GM20000 (cell line): ENCODE measurements at regions not wholly inside any gene's neighbourhood (a gene's known extent, or its start where the extent isn't known, plus 50 kb on each side); places are given as distances from the start of the nearest gene placed in this dataset.
A peak's percentile ranks its signal among the peaks of the same experiment; 100 is the strongest.

Experiments
- DNase-seq: peaks from one replicate; pipeline ENCODE4 v3.0.0; 2012; ENCODE audit warnings: low spot score
- TF ChIP-seq, protein P1 (sequence below): IDR thresholded peaks from 2 replicates; pipeline ENCODE4 v1.5.1; 2012; ENCODE audit warnings: mild to moderate bottlenecking, control low read depth; ENCODE audit errors: extremely low read depth, missing control alignments

DNA sequence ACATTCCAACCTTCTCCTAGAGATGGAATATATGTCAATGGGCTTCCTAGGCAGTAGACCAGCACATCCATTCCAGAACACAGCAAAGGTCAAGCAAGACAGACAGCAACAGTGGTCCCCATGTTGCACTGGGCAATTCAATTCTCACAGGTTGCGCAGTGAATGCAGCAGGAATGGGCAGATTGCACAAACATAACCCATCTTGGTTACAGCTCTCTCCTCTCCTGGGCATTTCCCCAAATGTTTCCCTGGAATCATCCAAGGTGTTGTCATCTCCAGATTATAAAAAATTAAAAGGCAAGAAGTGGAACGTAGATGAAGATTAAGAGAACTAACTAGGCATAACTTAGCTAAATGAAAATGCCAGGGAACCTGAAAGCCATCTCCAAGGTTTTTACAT lies 265.8 kb upstream of the SLC14A2 start:
- DNase-seq: no peak

DNA sequence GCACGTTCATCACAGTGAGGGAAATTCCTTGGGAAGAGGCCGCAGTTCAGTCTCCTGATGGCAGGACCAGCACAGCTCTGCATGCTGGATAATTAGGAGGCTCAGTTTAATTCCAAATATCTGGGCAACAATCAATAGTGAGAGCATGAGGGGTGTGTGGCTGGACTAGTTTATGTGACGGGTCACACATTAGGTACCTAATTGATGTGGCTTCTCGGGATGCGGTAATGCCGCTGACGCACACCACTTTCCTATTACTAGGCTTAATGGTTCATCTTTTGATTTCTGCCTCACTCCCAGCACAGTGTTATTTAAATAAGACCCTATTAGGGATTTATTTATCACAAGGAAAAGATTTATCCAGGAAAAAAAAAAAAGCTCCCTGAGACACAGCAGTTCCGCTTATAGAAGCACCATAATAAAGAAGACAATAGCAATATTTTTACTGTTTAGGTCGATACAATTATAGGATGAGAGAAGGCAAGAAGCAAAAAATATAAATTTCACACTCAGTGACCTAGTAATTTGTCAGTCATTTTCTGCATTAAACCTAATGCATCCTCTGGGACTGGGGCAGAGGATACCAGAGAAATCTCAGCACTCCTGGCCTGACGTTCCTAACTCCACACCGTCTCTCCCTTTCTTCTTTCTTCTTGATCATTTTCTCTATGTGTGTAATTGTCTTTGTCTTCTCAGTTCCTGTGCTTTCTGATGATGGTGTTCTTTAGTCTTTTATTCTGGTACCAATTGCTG lies 264.7 kb upstream of the SLC14A2 start:
- DNase-seq: no peak
- TF ChIP-seq, protein P1, sequence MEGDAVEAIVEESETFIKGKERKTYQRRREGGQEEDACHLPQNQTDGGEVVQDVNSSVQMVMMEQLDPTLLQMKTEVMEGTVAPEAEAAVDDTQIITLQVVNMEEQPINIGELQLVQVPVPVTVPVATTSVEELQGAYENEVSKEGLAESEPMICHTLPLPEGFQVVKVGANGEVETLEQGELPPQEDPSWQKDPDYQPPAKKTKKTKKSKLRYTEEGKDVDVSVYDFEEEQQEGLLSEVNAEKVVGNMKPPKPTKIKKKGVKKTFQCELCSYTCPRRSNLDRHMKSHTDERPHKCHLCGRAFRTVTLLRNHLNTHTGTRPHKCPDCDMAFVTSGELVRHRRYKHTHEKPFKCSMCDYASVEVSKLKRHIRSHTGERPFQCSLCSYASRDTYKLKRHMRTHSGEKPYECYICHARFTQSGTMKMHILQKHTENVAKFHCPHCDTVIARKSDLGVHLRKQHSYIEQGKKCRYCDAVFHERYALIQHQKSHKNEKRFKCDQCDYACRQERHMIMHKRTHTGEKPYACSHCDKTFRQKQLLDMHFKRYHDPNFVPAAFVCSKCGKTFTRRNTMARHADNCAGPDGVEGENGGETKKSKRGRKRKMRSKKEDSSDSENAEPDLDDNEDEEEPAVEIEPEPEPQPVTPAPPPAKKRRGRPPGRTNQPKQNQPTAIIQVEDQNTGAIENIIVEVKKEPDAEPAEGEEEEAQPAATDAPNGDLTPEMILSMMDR: no peak

More for the DNA sequence above, 265.8 kb upstream of the SLC14A2 start:
- TF ChIP-seq, protein P1: no peak

DNA sequence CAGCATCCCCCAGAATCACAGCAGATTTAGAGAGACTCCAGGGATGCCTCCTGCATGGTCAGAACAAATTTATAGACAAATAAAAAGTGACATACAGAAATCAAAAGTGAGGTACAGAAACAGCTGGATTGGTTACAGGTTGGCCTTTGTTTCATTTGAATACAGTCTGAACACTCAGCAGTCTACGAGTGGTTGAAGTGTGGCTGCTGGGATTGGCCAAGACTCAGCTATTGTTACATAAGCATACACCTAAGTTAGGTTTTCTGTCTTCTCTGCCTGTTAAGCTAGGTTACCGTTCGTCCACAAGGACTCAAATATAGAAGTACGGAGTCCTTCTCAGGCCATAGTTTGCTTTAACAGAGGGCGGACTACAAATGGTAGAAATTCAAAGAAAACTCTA lies 262.4 kb upstream of the SLC14A2 start:
- TF ChIP-seq, protein P1: no peak
- DNase-seq: no peak

DNA sequence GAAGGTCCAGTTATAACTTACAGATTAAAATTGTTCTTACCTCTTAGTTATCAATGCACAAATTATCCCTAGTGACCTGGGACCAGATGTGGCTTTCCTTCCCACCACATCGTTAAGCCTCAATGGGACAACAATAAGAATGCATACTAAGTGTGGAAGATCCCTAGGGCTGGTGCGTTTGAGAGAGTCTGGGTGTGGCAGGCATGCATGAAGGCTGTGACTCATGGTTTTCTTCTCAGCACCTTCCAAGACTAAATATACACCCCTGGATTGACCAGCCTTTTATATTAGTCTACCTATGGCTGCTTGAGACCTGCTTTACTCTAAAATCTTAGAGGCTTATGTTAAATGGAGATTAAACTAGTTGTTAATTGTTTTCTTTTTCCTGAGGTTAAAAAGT lies 261.7 kb upstream of the SLC14A2 start:
- TF ChIP-seq, protein P1: no peak
- no peak for DNase-seq

DNA sequence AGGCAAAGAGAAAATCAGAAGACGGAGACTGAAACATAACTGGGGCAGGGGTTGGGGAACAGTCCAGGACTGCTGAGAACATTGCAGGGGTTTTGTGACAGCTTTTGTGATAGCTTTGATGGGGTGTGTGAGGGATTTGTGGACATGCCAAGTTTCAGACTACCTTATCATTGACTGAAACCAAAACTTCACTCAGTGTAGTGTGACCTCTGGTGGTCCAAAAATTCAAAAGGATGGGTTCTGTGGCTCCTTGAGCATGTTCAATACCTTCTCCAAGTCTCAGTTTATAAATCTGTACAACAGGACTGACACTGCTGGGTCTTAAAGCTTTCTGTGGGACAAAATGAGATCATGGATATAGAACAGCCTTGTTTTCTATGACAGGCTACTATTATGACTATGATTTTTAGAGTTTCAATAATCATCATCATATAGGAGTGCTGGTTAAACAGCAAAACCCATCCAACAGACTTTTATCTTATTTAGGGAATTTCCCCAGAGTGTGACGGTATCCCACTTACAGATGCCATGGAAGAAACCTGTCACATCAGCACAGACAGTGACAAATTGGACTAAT lies 259.2 kb upstream of the SLC14A2 start:
- DNase-seq: peak; percentile 8
- TF ChIP-seq, protein P1: no peak

DNA sequence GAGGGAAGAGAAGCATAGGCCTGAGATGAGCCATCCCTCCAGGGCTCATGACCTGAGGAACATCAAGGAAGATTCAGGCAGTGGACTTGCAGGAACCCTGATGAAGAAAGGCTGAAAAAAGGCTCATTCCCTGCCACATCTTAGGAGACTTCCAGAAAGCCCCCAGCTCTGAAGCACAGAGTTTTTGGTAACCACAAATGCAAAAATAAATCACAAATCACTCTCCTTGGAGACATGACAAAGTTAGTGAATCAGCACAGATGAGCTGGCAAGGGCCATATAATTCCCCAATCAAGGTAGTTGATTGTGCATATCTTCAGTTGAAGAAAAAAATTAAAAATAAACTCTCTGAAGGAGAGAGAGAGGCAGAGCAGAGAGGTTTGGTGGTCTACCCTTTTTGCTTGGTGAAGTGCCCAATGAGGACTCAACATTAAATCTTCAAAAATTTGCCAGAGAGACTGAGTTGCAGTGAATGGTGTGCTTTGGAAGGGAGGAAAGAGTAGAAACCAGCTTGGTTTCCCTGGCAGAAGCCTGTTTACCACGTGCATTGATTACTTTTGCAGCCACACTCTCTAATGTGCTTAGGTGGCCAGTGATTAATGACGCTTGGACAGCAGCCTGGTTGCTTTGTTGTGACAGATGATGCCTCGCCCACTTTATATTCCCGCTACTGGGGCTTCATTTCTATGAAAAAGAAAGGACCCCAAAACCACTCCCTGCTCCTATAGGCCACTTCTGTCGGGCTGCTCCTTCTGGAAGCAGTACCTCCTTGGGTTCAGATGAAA lies 257.4 kb upstream of the SLC14A2 start:
- TF ChIP-seq, protein P1: no peak
- DNase-seq: no peak
